ENCODE measurements at regions not wholly inside any gene's neighbourhood (a gene's known extent, or its start where the extent isn't known, plus 50 kb on each side); places are given as distances from the start of the nearest gene placed in this dataset.

GRCh38 chr10:24147321-24147720 is 61.6 kb upstream of the KIAA1217 start:
- no peak for TF ChIP-seq CTCF (IDR thresholded peaks at IDR 0.05; ENCODE audit: low read depth, low read length)
- no peak for TF ChIP-seq EZH2phosphoT487 (IDR thresholded peaks at IDR 0.05; ENCODE audit: low read depth)
